HAP-1 (cell line): ENCODE measurements at regions not wholly inside any gene's neighbourhood (a gene's known extent, or its start where the extent isn't known, plus 50 kb on each side); places are given as distances from the start of the nearest gene placed in this dataset.

Experiments used
- DNase-seq, 2 experiments: peaks; one replicate each; pipeline ENCODE4 v3.0.0-alpha.2; 2016 to 2020; ENCODE audit warnings: low spot score in 2 of 2
- H3K27me3 ChIP-seq: fragments of 250-450 bp; sonication (Bioruptor Pico); 2 replicates; pipeline ENCODE4 v1.5.1; 2020; ENCODE audit warnings: low read depth, mild to moderate bottlenecking, moderate library complexity
- H3K36me3 ChIP-seq: fragments of 250-450 bp; sonication (Bioruptor Pico); replicated peaks from 2 replicates; pipeline ENCODE4 v1.5.1; 2020; ENCODE audit warnings: mild to moderate bottlenecking
- H3K4me1 ChIP-seq: fragments of 250-450 bp; sonication (Bioruptor Pico); 2 replicates; pipeline ENCODE4 v1.5.1; 2020; ENCODE audit warnings: mild to moderate bottlenecking
- H3K4me3 ChIP-seq: fragments of 250-450 bp; sonication (Bioruptor Pico); 2 replicates; pipeline ENCODE4 v1.5.1; 2020; ENCODE audit warnings: mild to moderate bottlenecking, moderate library complexity
- H3K9me3 ChIP-seq: fragments of 250-450 bp; sonication (Bioruptor Pico); 2 replicates; pipeline ENCODE4 v1.5.1; 2020; ENCODE audit warnings: mild to moderate bottlenecking, moderate library complexity
- in situ Hi-C: fragments of 300-500 bp; cut with MboI; formaldehyde crosslinking; loops from 3 replicates; pipeline ENCODE4 v1.14.3; 2020; ENCODE audit warnings: low sequenced_read_pairs, inconsistent platforms, mixed read lengths

- in situ Hi-C loops = no loop called here
- H3K36me3 ChIP-seq = no peaks in the 10 kb centered on the region
- no peak for DNase-seq
- H3K27me3 ChIP-seq = no peaks in the 10 kb centered on the region
- no peaks in the 10 kb centered on the region for H3K9me3 ChIP-seq
- no peaks in the 10 kb centered on the region for H3K4me1 ChIP-seq
- H3K4me3 ChIP-seq = no peak overlapping the region
Measured at GRCh38 chr2:120875431-120875830, 139.8 kb downstream of the GLI2 start.

- Histone ChIP-seq H3K36me3 (no peaks in the 10 kb centered on the region), H3K4me1 (no peaks in the 10 kb centered on the region), H3K4me3 (no peak overlapping the region), H3K27me3 (no peaks in the 10 kb centered on the region), H3K9me3 (no peaks in the 10 kb centered on the region)
- in situ Hi-C loops = no loop called here
- no peak for DNase-seq
Measured at GRCh38 chr2:120876526-120877280, 141.0 kb downstream of the GLI2 start.

- Histone ChIP-seq H3K36me3 (no peaks in the 10 kb centered on the region), H3K4me1 (no peaks in the 10 kb centered on the region), H3K27me3 (no peaks in the 10 kb centered on the region), H3K4me3 (no peak overlapping the region), H3K9me3 (no peaks in the 10 kb centered on the region)
- DNase-seq = no peak
- in situ Hi-C loops = no loop called here
Measured at GRCh38 chr2:120877409-120877808, 141.7 kb downstream of the GLI2 start.

GRCh38 chr2:120878970-120879369, 143.3 kb downstream of the GLI2 start:
- no peak overlapping the region for H3K4me3 ChIP-seq
- in situ Hi-C loops = no loop called here
- H3K36me3 ChIP-seq = no peaks in the 10 kb centered on the region

GRCh38 chr2:120879431-120880295, 144.0 kb downstream of the GLI2 start:
- Histone ChIP-seq H3K4me1 (no peaks in the 10 kb centered on the region), H3K4me3 (no peak overlapping the region), H3K27me3 (no peaks in the 10 kb centered on the region), H3K36me3 (no peaks in the 10 kb centered on the region), H3K9me3 (no peaks in the 10 kb centered on the region)
- in situ Hi-C loops = no loop called here
- DNase-seq = no peak

More at GRCh38 chr2:120878970-120879369, 143.3 kb downstream of the GLI2 start:
- Histone ChIP-seq H3K27me3 (no peaks in the 10 kb centered on the region), H3K4me1 (no peaks in the 10 kb centered on the region), H3K9me3 (no peaks in the 10 kb centered on the region)
- DNase-seq = no peak

GRCh38 chr2:120880381-120880780, 144.7 kb downstream of the GLI2 start:
- no peak for DNase-seq
- Histone ChIP-seq H3K4me1 (no peaks in the 10 kb centered on the region), H3K4me3 (no peak overlapping the region), H3K36me3 (no peaks in the 10 kb centered on the region), H3K9me3 (no peaks in the 10 kb centered on the region), H3K27me3 (no peaks in the 10 kb centered on the region)
- in situ Hi-C loops = no loop called here

GRCh38 chr2:120881981-120882788, 146.5 kb downstream of the GLI2 start:
- in situ Hi-C loops = no loop called here
- DNase-seq = no peak
- Histone ChIP-seq H3K27me3 (no peaks in the 10 kb centered on the region), H3K4me1 (no peaks in the 10 kb centered on the region), H3K36me3 (no peaks in the 10 kb centered on the region), H3K9me3 (no peaks in the 10 kb centered on the region), H3K4me3 (no peak overlapping the region)

- in situ Hi-C loops = no loop called here
- no peak for DNase-seq
- no peaks in the 10 kb centered on the region for H3K9me3 ChIP-seq
- no peaks in the 10 kb centered on the region for H3K27me3 ChIP-seq
- no peaks in the 10 kb centered on the region for H3K4me1 ChIP-seq
- H3K36me3 ChIP-seq = no peaks in the 10 kb centered on the region
- no peak overlapping the region for H3K4me3 ChIP-seq
Measured at GRCh38 chr2:120883607-120884440, 148.2 kb downstream of the GLI2 start.

- Histone ChIP-seq H3K36me3 (no peaks in the 10 kb centered on the region), H3K4me3 (no peak overlapping the region), H3K27me3 (no peaks in the 10 kb centered on the region), H3K4me1 (0 out of 2 replicates have a peak, but pooled peaks cover 3% of the 10 kb centered on the region), H3K9me3 (no peaks in the 10 kb centered on the region)
- in situ Hi-C loops = no loop called here
- DNase-seq = no peak
Measured at GRCh38 chr2:120884472-120885290, 149.0 kb downstream of the GLI2 start.

- Histone ChIP-seq H3K4me3 (no peak overlapping the region), H3K9me3 (no peaks in the 10 kb centered on the region), H3K36me3 (no peaks in the 10 kb centered on the region), H3K27me3 (no peaks in the 10 kb centered on the region), H3K4me1 (0 out of 2 replicates have a peak, but pooled peaks cover 3% of the 10 kb centered on the region)
- in situ Hi-C loops = no loop called here
- no peak for DNase-seq
Measured at GRCh38 chr2:120885321-120885720, 149.7 kb downstream of the GLI2 start.

- in situ Hi-C loops = no loop called here
Measured at GRCh38 chr2:120885749-120886148, 150.1 kb downstream of the GLI2 start.

GRCh38 chr2:120886534-120887319, 151.1 kb downstream of the GLI2 start:
- Histone ChIP-seq H3K4me1 (0 out of 2 replicates have a peak, but pooled peaks cover 3% of the 10 kb centered on the region), H3K9me3 (no peaks in the 10 kb centered on the region), H3K27me3 (no peaks in the 10 kb centered on the region), H3K36me3 (no peaks in the 10 kb centered on the region), H3K4me3 (no peak overlapping the region)
- DNase-seq = no peak
- in situ Hi-C loops = no loop called here

More at GRCh38 chr2:120885749-120886148, 150.1 kb downstream of the GLI2 start:
- H3K27me3 ChIP-seq = no peaks in the 10 kb centered on the region
- no peak overlapping the region for H3K4me3 ChIP-seq
- no peaks in the 10 kb centered on the region for H3K36me3 ChIP-seq
- 0 out of 2 replicates have a peak, but pooled peaks cover 3% of the 10 kb centered on the region for H3K4me1 ChIP-seq
- DNase-seq = no peak
- no peaks in the 10 kb centered on the region for H3K9me3 ChIP-seq
